ENCODE measurements at regions not wholly inside any gene's neighbourhood (a gene's known extent, or its start where the extent isn't known, plus 50 kb on each side); places are given as distances from the start of the nearest gene placed in this dataset.

- no peak for DNase-seq (ENCODE audit: low read depth in 2 of 2)
Measured at GRCh38 chr10:130769146-130770017, 542.1 kb downstream of the TCERG1L start.

- no peak for DNase-seq (ENCODE audit: low read depth in 2 of 2)
Measured at GRCh38 chr10:130770018-130770630, 541.4 kb downstream of the TCERG1L start.

GRCh38 chr10:130771491-130771946, 540.0 kb downstream of the TCERG1L start:
- no peak for DNase-seq (ENCODE audit: low read depth in 2 of 2)

GRCh38 chr10:130772056-130772455, 539.5 kb downstream of the TCERG1L start:
- no peak for DNase-seq (ENCODE audit: low read depth in 2 of 2)

- DNase-seq (ENCODE audit: low read depth in 2 of 2): no peak
Measured at GRCh38 chr10:130772676-130773075, 538.8 kb downstream of the TCERG1L start.

GRCh38 chr10:130773941-130774340, 537.6 kb downstream of the TCERG1L start:
- no peak for DNase-seq (ENCODE audit: low read depth in 2 of 2)

- no peak for DNase-seq (ENCODE audit: low read depth in 2 of 2)
Measured at GRCh38 chr10:130774871-130775270, 536.6 kb downstream of the TCERG1L start.

GRCh38 chr10:130775311-130775710, 536.2 kb downstream of the TCERG1L start:
- DNase-seq (ENCODE audit: low read depth in 2 of 2): no peak

- no peak for DNase-seq (ENCODE audit: low read depth in 2 of 2)
Measured at GRCh38 chr10:130776724-130777123, 534.8 kb downstream of the TCERG1L start.

- no peak for DNase-seq (ENCODE audit: low read depth in 2 of 2)
Measured at GRCh38 chr10:130777507-130778165, 533.9 kb downstream of the TCERG1L start.

- DNase-seq (ENCODE audit: low read depth in 2 of 2): no peak
Measured at GRCh38 chr10:130778166-130778545, 533.4 kb downstream of the TCERG1L start.

GRCh38 chr10:130780763-130781162, 530.8 kb downstream of the TCERG1L start:
- no peak for DNase-seq (ENCODE audit: low read depth in 2 of 2)

GRCh38 chr10:130781206-130781605, 530.3 kb downstream of the TCERG1L start:
- DNase-seq (ENCODE audit: low read depth in 2 of 2): no peak

- DNase-seq (ENCODE audit: low read depth in 2 of 2): no peak
Measured at GRCh38 chr10:130781623-130782022, 529.9 kb downstream of the TCERG1L start.

- no peak for DNase-seq (ENCODE audit: low read depth in 2 of 2)
Measured at GRCh38 chr10:130782467-130782866, 529.1 kb downstream of the TCERG1L start.

GRCh38 chr10:130784326-130784725, 527.2 kb downstream of the TCERG1L start:
- no peak for DNase-seq (ENCODE audit: low read depth in 2 of 2)

- DNase-seq (ENCODE audit: low read depth in 2 of 2): no peak
Measured at GRCh38 chr10:130786365-130786966, 525.1 kb downstream of the TCERG1L start.

GRCh38 chr10:130787243-130787642, 524.3 kb downstream of the TCERG1L start:
- DNase-seq (ENCODE audit: low read depth in 2 of 2): no peak

- no peak for DNase-seq (ENCODE audit: low read depth in 2 of 2)
Measured at GRCh38 chr10:130787821-130788220, 523.7 kb downstream of the TCERG1L start.

GRCh38 chr10:130790339-130790738, 521.2 kb downstream of the TCERG1L start:
- no peak for DNase-seq (ENCODE audit: low read depth in 2 of 2)

- no peak for DNase-seq (ENCODE audit: low read depth in 2 of 2)
Measured at GRCh38 chr10:130792096-130792845, 519.2 kb downstream of the TCERG1L start.

All from activated CD8-positive, alpha-beta memory T cell treated with anti-CD3 and anti-CD28 coated beads for 4 hours (primary cell).